ENCODE measurements at regions not wholly inside any gene's neighbourhood (a gene's known extent, or its start where the extent isn't known, plus 50 kb on each side); places are given as distances from the start of the nearest gene placed in this dataset.

GRCh38 chr9:12065050-12065449 is 628.1 kb upstream of the TYRP1 start:
- Histone ChIP-seq H3K9me3 (no peaks in the 10 kb centered on the region), H3K27ac (no peak overlapping the region), H3K4me3 (no peak overlapping the region), H3K36me3 (replicated peaks in 1 of 2; ENCODE audit: insufficient read depth in 1 of 2, low read depth in 2 of 2) (no peaks in the 10 kb centered on the region), H3K27me3 (peaks cover 0 to 3% of the 10 kb centered on the region in 2 donors), H3K4me1 (no peaks in the 10 kb centered on the region)
- DNase-seq (no peak), ATAC-seq (no peak)
- WGBS, 2 donors = 12 to 13% methylated on average over 3 of the region's 3 CpGs
- intact Hi-C loops (cut with DNase I) = no loop called here
- no peak for TF ChIP-seq POLR2A (IDR thresholded peaks at IDR 0.05)
- no peak for TF ChIP-seq CTCF (IDR thresholded peaks at IDR 0.05)

GRCh38 chr9:12065686-12066085 is 627.5 kb upstream of the TYRP1 start:
- ATAC-seq (no peak), DNase-seq (no peak)
- Histone ChIP-seq H3K4me3 (no peak overlapping the region), H3K9me3 (no peaks in the 10 kb centered on the region), H3K27ac (no peak overlapping the region), H3K4me1 (no peaks in the 10 kb centered on the region), H3K36me3 (replicated peaks in 1 of 2; ENCODE audit: insufficient read depth in 1 of 2, low read depth in 2 of 2) (no peaks in the 10 kb centered on the region), H3K27me3 (peaks cover 0 to 3% of the 10 kb centered on the region in 2 donors)
- intact Hi-C loops (cut with DNase I) = no loop called here
- TF ChIP-seq CTCF (IDR thresholded peaks at IDR 0.05) (no peak), POLR2A (IDR thresholded peaks at IDR 0.05) (no peak)
- WGBS, 2 donors = 57 to 58% methylated on average over 3 of the region's 3 CpGs

- no peaks in the 10 kb centered on the region for H3K9me3 ChIP-seq
- peaks cover 0 to 3% of the 10 kb centered on the region in 2 donors for H3K27me3 ChIP-seq
- no peaks in the 10 kb centered on the region for H3K36me3 ChIP-seq (replicated peaks in 1 of 2; ENCODE audit: insufficient read depth in 1 of 2, low read depth in 2 of 2)
- intact Hi-C loops (cut with DNase I) = no loop called here
- TF ChIP-seq POLR2A (IDR thresholded peaks at IDR 0.05) = no peak
- no peak for TF ChIP-seq CTCF (IDR thresholded peaks at IDR 0.05)
- ATAC-seq (no peak), DNase-seq (no peak)
- H3K27ac ChIP-seq = no peak overlapping the region
- no peaks in the 10 kb centered on the region for H3K4me1 ChIP-seq
- no peak overlapping the region for H3K4me3 ChIP-seq
- WGBS, 2 donors = 72 to 73% methylated on average over 2 of the region's 2 CpGs
Measured at GRCh38 chr9:12066455-12067035, 626.6 kb upstream of the TYRP1 start.

- WGBS, 2 donors = 48 to 62% methylated on average over 4 of the region's 4 CpGs
- no peaks in the 10 kb centered on the region for H3K4me1 ChIP-seq
Measured at GRCh38 chr9:12069366-12069765, 623.8 kb upstream of the TYRP1 start.

More at GRCh38 chr9:12069366-12069765, 623.8 kb upstream of the TYRP1 start:
- Histone ChIP-seq H3K36me3 (replicated peaks in 1 of 2; ENCODE audit: insufficient read depth in 1 of 2, low read depth in 2 of 2) (no peaks in the 10 kb centered on the region), H3K4me3 (no peak overlapping the region), H3K9me3 (no peaks in the 10 kb centered on the region), H3K27me3 (peaks cover 0 to under 1% of the 10 kb centered on the region in 2 donors), H3K27ac (no peak overlapping the region)
- ATAC-seq = no peak
- TF ChIP-seq CTCF (IDR thresholded peaks at IDR 0.05) (no peak), POLR2A (IDR thresholded peaks at IDR 0.05) (no peak)
- intact Hi-C loops (cut with DNase I) = no loop called here
- no peak for DNase-seq

Measured in body of pancreas (tissue), 4 donors.